WTC11 (cell line): ENCODE measurements at regions not wholly inside any gene's neighbourhood (a gene's known extent, or its start where the extent isn't known, plus 50 kb on each side); places are given as distances from the start of the nearest gene placed in this dataset.

Experiments
- ATAC-seq: fragments of 200-7000 bp; cut with Tn5 transposase; 2 replicates; pipeline ENCODE4 v1.10.0; 2021; ENCODE audit warnings: mild to moderate bottlenecking, moderate library complexity
- CTCF ChIA-PET: fragments of 300-600 bp; sonication (Branson Sonifier 250); formaldehyde crosslinking; loops from one replicate; lab custom pipeline; 2021; ENCODE audit warnings: antibody characterized with exemption; lab: Charles Lee
- POLR2A ChIA-PET: fragments of 350-600 bp; sonication (Branson Sonifier 250); formaldehyde crosslinking; loops from one replicate; lab custom pipeline; 2021; ENCODE audit warnings: antibody characterized with exemption; lab: Charles Lee
- DNase-seq: peaks from one replicate; pipeline ENCODE4 v3.0.0; 2021; ENCODE audit warnings: low spot score
- H3K27ac Mint-ChIP-seq: 2 replicates; pipeline ENCODE4 v1.8.0; 2021; ENCODE audit warnings: mixed read lengths
- H3K27me3 Mint-ChIP-seq: 2 replicates; pipeline ENCODE4 v1.8.0; 2021; ENCODE audit warnings: low read depth, mild to moderate bottlenecking, moderate library complexity, mixed read lengths
- H3K36me3 Mint-ChIP-seq: 2 replicates; pipeline ENCODE4 v1.8.0; 2021; ENCODE audit warnings: mixed read lengths
- H3K4me1 Mint-ChIP-seq: 2 replicates; pipeline ENCODE4 v1.8.0; 2022; ENCODE audit warnings: mixed read lengths
- H3K4me3 Mint-ChIP-seq: 2 replicates; pipeline ENCODE4 v1.8.0; 2021; ENCODE audit warnings: mild to moderate bottlenecking, moderate library complexity, mixed read lengths
- H3K9me3 Mint-ChIP-seq: 2 replicates; pipeline ENCODE4 v1.8.0; 2021; ENCODE audit warnings: mixed read lengths
- ARID4B ChIP-seq: sonication (generic); formaldehyde crosslinking; IDR thresholded peaks from 2 replicates; pipeline ENCODE4 v1.8.0; 2023; ENCODE audit warnings: missing genetic modification reagents, mild to moderate bottlenecking, borderline replicate concordance
- ATF1 ChIP-seq: sonication (generic); formaldehyde crosslinking; IDR thresholded peaks from 2 replicates; pipeline ENCODE4 v1.8.1; 2023; ENCODE audit warnings: mild to moderate bottlenecking, moderate library complexity, missing genetic modification reagents
- ATF2 ChIP-seq: sonication (generic); formaldehyde crosslinking; IDR thresholded peaks from 2 replicates; pipeline ENCODE4 v1.8.1; 2022; ENCODE audit warnings: low read depth, missing genetic modification reagents, borderline replicate concordance
- ATF3 ChIP-seq: sonication (generic); formaldehyde crosslinking; conservative IDR thresholded peaks from 2 replicates; pipeline ENCODE4 v1.8.1; 2022; ENCODE audit warnings: mild to moderate bottlenecking, missing genetic modification reagents
- CBFB ChIP-seq: sonication (generic); formaldehyde crosslinking; IDR thresholded peaks from 2 replicates; pipeline ENCODE4 v1.8.1; 2022; ENCODE audit warnings: mild to moderate bottlenecking, low read depth, missing genetic modification reagents
- CTCF ChIP-seq: fragments of 200-600 bp; IDR thresholded peaks from 2 replicates; pipeline ENCODE4 v1.8.0; 2022; ENCODE audit warnings: antibody characterized with exemption
- E2F1 ChIP-seq: sonication (generic); formaldehyde crosslinking; IDR thresholded peaks from 2 replicates; pipeline ENCODE4 v1.8.0; 2022; ENCODE audit warnings: mild to moderate bottlenecking, missing genetic modification reagents
- E2F5 ChIP-seq: sonication (generic); formaldehyde crosslinking; IDR thresholded peaks from 2 replicates; pipeline ENCODE4 v1.8.1; 2022; ENCODE audit warnings: mild to moderate bottlenecking, moderate library complexity, missing genetic modification reagents
- FOXP1 ChIP-seq: sonication (generic); formaldehyde crosslinking; IDR thresholded peaks from 2 replicates; pipeline ENCODE4 v1.8.0; 2022; ENCODE audit warnings: missing genetic modification reagents, mild to moderate bottlenecking, moderate library complexity, borderline replicate concordance
- GABPB1 ChIP-seq: sonication (generic); formaldehyde crosslinking; IDR thresholded peaks from 2 replicates; pipeline ENCODE4 v1.8.1; 2023; ENCODE audit warnings: mild to moderate bottlenecking, missing genetic modification reagents
- HMGA2 ChIP-seq: fragments of 250-450 bp; sonication (Bioruptor Pico); IDR thresholded peaks from 2 replicates; pipeline ENCODE4 v1.4.0; 2021; ENCODE audit warnings: mild to moderate bottlenecking, moderate library complexity
- IRF2 ChIP-seq: sonication (generic); formaldehyde crosslinking; IDR thresholded peaks from 2 replicates; pipeline ENCODE4 v1.8.0; 2022; ENCODE audit warnings: low read depth, missing genetic modification reagents, borderline replicate concordance
- MAX ChIP-seq: sonication (generic); formaldehyde crosslinking; IDR thresholded peaks from 2 replicates; pipeline ENCODE4 v1.8.0; 2022; ENCODE audit warnings: mild to moderate bottlenecking, missing genetic modification reagents
- MXD4 ChIP-seq: fragments of 250-450 bp; sonication (Bioruptor Pico); IDR thresholded peaks from 2 replicates; pipeline ENCODE4 v1.8.0; 2021; ENCODE audit warnings: mild to moderate bottlenecking, moderate library complexity, borderline replicate concordance
- NFATC4 ChIP-seq: fragments of 250-450 bp; sonication (Bioruptor Pico); IDR thresholded peaks from 2 replicates; pipeline ENCODE4 v1.9.0; 2021; ENCODE audit warnings: mild to moderate bottlenecking
- NFYB ChIP-seq: sonication (generic); formaldehyde crosslinking; conservative IDR thresholded peaks from 2 replicates; pipeline ENCODE4 v1.8.0; 2022; ENCODE audit warnings: low read depth, missing genetic modification reagents
- PREB ChIP-seq: sonication (generic); formaldehyde crosslinking; IDR thresholded peaks from 2 replicates; pipeline ENCODE4 v1.8.1; 2022; ENCODE audit warnings: mild to moderate bottlenecking, missing genetic modification reagents, moderate library complexity, borderline replicate concordance
- TEAD1 ChIP-seq: sonication (generic); formaldehyde crosslinking; IDR thresholded peaks from 2 replicates; pipeline ENCODE4 v1.8.0; 2022; ENCODE audit warnings: mild to moderate bottlenecking, missing genetic modification reagents
- TP53 ChIP-seq: sonication (generic); formaldehyde crosslinking; IDR thresholded peaks from 2 replicates; pipeline ENCODE4 v1.8.1; 2023; ENCODE audit warnings: mild to moderate bottlenecking, missing genetic modification reagents
- USF2 ChIP-seq: sonication (generic); formaldehyde crosslinking; IDR thresholded peaks from 2 replicates; pipeline ENCODE4 v1.8.1; 2023; ENCODE audit warnings: mild to moderate bottlenecking, missing genetic modification reagents, moderate library complexity
- ZNF232 ChIP-seq: sonication (generic); formaldehyde crosslinking; IDR thresholded peaks from 2 replicates; pipeline ENCODE4 v1.8.0; 2022; ENCODE audit warnings: mild to moderate bottlenecking, missing genetic modification reagents
- ZNF396 ChIP-seq: fragments of 250-450 bp; sonication (Bioruptor Pico); IDR thresholded peaks from 2 replicates; pipeline ENCODE4 v1.8.0; 2021; ENCODE audit warnings: mild to moderate bottlenecking, moderate library complexity, borderline replicate concordance
- ZSCAN18 ChIP-seq: fragments of 250-450 bp; sonication (Bioruptor Pico); IDR thresholded peaks from 2 replicates; pipeline ENCODE4 v2.1.2; 2022; ENCODE audit warnings: mild to moderate bottlenecking, moderate library complexity

- TF ChIP-seq ATF2 (no peak), USF2 (no peak), ZNF396 (CRISPR knock-in tag) (no peak), IRF2 (no peak), MXD4 (CRISPR knock-in tag) (no peak), HMGA2 (CRISPR knock-in tag) (no peak), NFYB (CRISPR knock-in tag) (no peak), MAX (no peak), FOXP1 (CRISPR knock-in tag) (no peak), CBFB (CRISPR knock-in tag) (no peak)
Measured at GRCh38 chr5:79878136-79878679, 112.9 kb downstream of the MTX3 start (continued).

- Mint-ChIP-seq H3K36me3 (no peaks in the 10 kb centered on the region), H3K4me3 (no peak overlapping the region), H3K27me3 (peaks cover 2% of the 10 kb centered on the region; the same call in 1 of the 2 replicates)
- CTCF ChIA-PET: interaction anchor here (2.1 kb wide), 1 partner anchor 207 kb away, joined by 5 read pairs; no protein-coding TSS in a partner anchor
- no peak for DNase-seq
- TF ChIP-seq TEAD1 (no peak), E2F1 (CRISPR knock-in tag) (no peak), ATF1 (CRISPR knock-in tag) (no peak), GABPB1 (CRISPR knock-in tag) (no peak), MAX (no peak), ATF3 (CRISPR knock-in tag) (no peak), E2F5 (CRISPR knock-in tag) (no peak), CTCF (no peak), ZSCAN18 (CRISPR knock-in tag) (no peak), ZNF232 (CRISPR knock-in tag) (no peak), ARID4B (CRISPR knock-in tag) (no peak), TP53 (CRISPR knock-in tag) (no peak), NFATC4 (no peak), PREB (no peak)
- TF ChIP-seq, all 79 proteins: peak for 0
- Mint-ChIP-seq H3K9me3 (peaks cover 10% of the 10 kb centered on the region), H3K27ac (no peak overlapping the region), H3K4me1 (no peaks in the 10 kb centered on the region)
- POLR2A ChIA-PET: no interaction called here
- no peak for ATAC-seq
Measured at GRCh38 chr5:79876456-79876855, 114.6 kb downstream of the MTX3 start.
